Endothelial cell of umbilical vein (primary cell): ENCODE measurements at regions not wholly inside any gene's neighbourhood (a gene's known extent, or its start where the extent isn't known, plus 50 kb on each side); places are given as distances from the start of the nearest gene placed in this dataset.

ENCODE experiments used
- BruUV-seq: library from RNA; stranded (reverse); fragments of 400-500 nt; replicated peaks from 2 replicates; lab custom pipeline; 2021; lab: Mats Ljungman, UMichigan
- CTCF ChIA-PET: fragments of 300-600, 350-600 bp; sonication (Branson Sonifier 250); formaldehyde crosslinking; loops from one replicate; lab custom pipeline; 2021; ENCODE audit warnings: antibody characterized with exemption, inconsistent platforms; lab: Charles Lee
- POLR2A ChIA-PET: fragments of 300-600, 350-600 bp; sonication (Branson Sonifier 250); formaldehyde crosslinking; loops from one replicate; lab custom pipeline; 2021; ENCODE audit warnings: antibody characterized with exemption, inconsistent platforms; lab: Charles Lee
- DNase-seq: peaks from one replicate; pipeline ENCODE4 v3.0.0-alpha.2; 2011; ENCODE audit warnings: low read depth, low spot score
- FAIRE-seq: peaks from 2 replicates; lab custom pipeline; 2011; peaks lifted over from hg19 to GRCh38; lab: Jason Lieb, UNC
- H2AFZ ChIP-seq: 2 replicates; pipeline ENCODE4 v1.6.0; 2012; ENCODE audit warnings: low read depth, low read length, control low read depth, inconsistent platforms
- H3K27ac ChIP-seq: 2 replicates; pipeline ENCODE4 v1.5.1; 2011; ENCODE audit warnings: low read depth, mild to moderate bottlenecking, control low read depth, low read length, moderate library complexity; ENCODE audit not compliant: insufficient read depth
- H3K27me3 ChIP-seq, 2 experiments: 2 replicates each; pipeline versions ENCODE4 v1.6.0 to v1.6.1; 2011; ENCODE audit warnings: low read length in 2 of 2, mixed read lengths in 1 of 2; ENCODE audit not compliant: control insufficient read depth in 2 of 2, insufficient read depth in 2 of 2
- H3K36me3 ChIP-seq, 2 experiments: 2 replicates in 1 of 2; 3 replicates in 1 of 2; pipeline ENCODE4 v1.5.1; 2011; ENCODE audit warnings: low read length in 2 of 2, mild to moderate bottlenecking in 1 of 2, moderate library complexity in 1 of 2; ENCODE audit not compliant: control insufficient read depth in 2 of 2, insufficient read depth in 2 of 2; ENCODE audit errors: extremely low read depth in 1 of 2
- H3K4me1 ChIP-seq: 3 replicates; pipeline ENCODE4 v1.5.1; 2011; ENCODE audit warnings: mild to moderate bottlenecking, low read length; ENCODE audit not compliant: control insufficient read depth, insufficient read depth; ENCODE audit errors: extremely low read depth
- H3K4me2 ChIP-seq: 2 replicates; pipeline ENCODE4 v1.6.1; 2011; ENCODE audit warnings: low read length, control low read depth, mixed read lengths; ENCODE audit not compliant: insufficient read depth
- H3K4me3 ChIP-seq, 3 experiments: fragments of 200-600 bp in 1 of 3; sonication (generic), shearing (Covaris generic) in 1 of 3; replicated peaks in 1 of 3; 2 replicates each; pipeline ENCODE4 v1.5.1; 2011 to 2016; ENCODE audit warnings: control low read depth in 3 of 3, low read length in 3 of 3, mild to moderate bottlenecking in 2 of 3, inconsistent platforms in 1 of 3, low read depth in 1 of 3, moderate library complexity in 1 of 3; ENCODE audit not compliant: insufficient read depth in 1 of 3
- H3K79me2 ChIP-seq: 2 replicates; pipeline ENCODE4 v1.6.0; 2012; ENCODE audit warnings: low read length, inconsistent platforms; ENCODE audit not compliant: control insufficient read depth, insufficient read depth
- H3K9ac ChIP-seq: replicated peaks from 2 replicates; pipeline ENCODE3; 2011; ENCODE audit warnings: low read length, control low read depth; ENCODE audit not compliant: insufficient read depth; ENCODE audit errors: extremely low read depth
- H3K9me1 ChIP-seq: replicated peaks from 3 replicates; pipeline ENCODE4 v1.6.0; 2011; ENCODE audit warnings: mild to moderate bottlenecking, low read length; ENCODE audit not compliant: control insufficient read depth, insufficient read depth; ENCODE audit errors: extremely low read depth
- H3K9me3 ChIP-seq: replicated peaks from 2 replicates; pipeline ENCODE4 v1.5.1; 2012; ENCODE audit warnings: low read length, inconsistent platforms; ENCODE audit not compliant: control insufficient read depth, insufficient read depth
- H4K20me1 ChIP-seq: replicated peaks from 2 replicates; pipeline ENCODE3; 2011; ENCODE audit warnings: mild to moderate bottlenecking, low read length; ENCODE audit not compliant: control insufficient read depth, insufficient read depth; ENCODE audit errors: extremely low read depth
- CTCF ChIP-seq, 2 donors: IDR thresholded peaks; 1 replicate in 1 of 2; 2 replicates in 1 of 2; pipeline ENCODE4 v1.5.1; 2011; ENCODE audit warnings: low read length in 2 of 2, mild to moderate bottlenecking in 2 of 2, moderate library complexity in 2 of 2, control low read depth in 1 of 2, inconsistent platforms in 1 of 2, low read depth in 1 of 2; ENCODE audit not compliant: insufficient read depth in 1 of 2; ENCODE audit errors: extremely low read depth in 1 of 2
- EZH2 ChIP-seq: IDR thresholded peaks from 2 replicates; pipeline ENCODE4 v1.6.1; 2012; ENCODE audit warnings: borderline replicate concordance, low read depth, mild to moderate bottlenecking, moderate library complexity, low read length, inconsistent platforms; ENCODE audit not compliant: severe bottlenecking
- FOS ChIP-seq: IDR thresholded peaks from 2 replicates; pipeline ENCODE4 v1.6.1; 2011; ENCODE audit warnings: mild to moderate bottlenecking, low read length, moderate library complexity, borderline replicate concordance; ENCODE audit not compliant: insufficient read depth
- GATA2 ChIP-seq: IDR thresholded peaks from 2 replicates; pipeline ENCODE4 v1.7.0; 2011; ENCODE audit warnings: low read depth, mild to moderate bottlenecking, moderate library complexity, mixed read lengths, low read length; ENCODE audit not compliant: insufficient read length, insufficient read depth
- JUN ChIP-seq: IDR thresholded peaks from 2 replicates; pipeline ENCODE4 v1.6.1; 2011; ENCODE audit warnings: borderline replicate concordance, low read depth; ENCODE audit not compliant: insufficient read length, insufficient read depth
- MAX ChIP-seq: IDR thresholded peaks from 2 replicates; pipeline ENCODE4 v1.6.1; 2011; ENCODE audit not compliant: insufficient read depth, insufficient read length
- MYC ChIP-seq: IDR thresholded peaks from one replicate; pipeline ENCODE4 v1.6.1; 2011; ENCODE audit warnings: mild to moderate bottlenecking, low read depth, low read length
- POLR2A ChIP-seq: IDR thresholded peaks from 2 replicates; pipeline ENCODE4 v1.6.1; 2012; ENCODE audit warnings: low read depth, mild to moderate bottlenecking, control low read depth, low read length
- POLR2AphosphoS5 ChIP-seq: IDR thresholded peaks from 2 replicates; pipeline ENCODE4 v1.6.1; 2012; ENCODE audit warnings: low read depth, mild to moderate bottlenecking, control low read depth, low read length, moderate library complexity; ENCODE audit not compliant: insufficient read depth
- dilution Hi-C: fragments of 300-500 bp; cut with MboI; formaldehyde crosslinking; loops from one replicate; pipeline ENCODE4 v1.15.0; 2019; ENCODE audit warnings: low sequenced_read_pairs; ENCODE audit not compliant: extremely low pct_ligation_motif_present
- intact Hi-C: fragments of 100-400 bp; cut with micrococcal nuclease; formaldehyde crosslinking; loops from one replicate; pipeline ENCODE4 v1.10.0; 2022

- no peak overlapping the region for H3K27ac ChIP-seq
- H3K9me1 ChIP-seq: no peaks in the 10 kb centered on the region
- no peak overlapping the region for H3K4me3 ChIP-seq
- TF ChIP-seq MAX (no peak), GATA2 (no peak), FOS (no peak), MYC (no peak), CTCF (IDR thresholded peaks at IDR 0.05; ENCODE audit: extremely low read depth in 1 of 2, insufficient read depth in 1 of 2, low read depth in 1 of 2, low read length in 2 of 2) (no peak), EZH2 (no peak), POLR2A (no peak), JUN (no peak), POLR2AphosphoS5 (no peak)
- POLR2A ChIA-PET: no interaction called here
- H3K9me3 ChIP-seq: no peaks in the 10 kb centered on the region
- H2AFZ ChIP-seq: no peak overlapping the region
- dilution Hi-C loops: no loop called here
- no peaks in the 10 kb centered on the region for H3K36me3 ChIP-seq
- DNase-seq (no peak), FAIRE-seq (no peak)
- H3K9ac ChIP-seq: no peak overlapping the region
- H3K4me1 ChIP-seq: no peaks in the 10 kb centered on the region
- BruUV-seq: no TSS peak
- intact Hi-C loops: no loop called here
- CTCF ChIA-PET: no interaction called here
- H4K20me1 ChIP-seq: no peaks in the 10 kb centered on the region
- no peak overlapping the region for H3K4me2 ChIP-seq
- no peaks in the 10 kb centered on the region for H3K79me2 ChIP-seq
- H3K27me3 ChIP-seq: no peaks in the 10 kb centered on the region
These were observed 249.3 kb upstream of the ZNF717 start for GRCh38 chr3:76034649-76035048.
